SH-SY5Y (cell line): ENCODE measurements at regions not wholly inside any gene's neighbourhood (a gene's known extent, or its start where the extent isn't known, plus 50 kb on each side); places are given as distances from the start of the nearest gene placed in this dataset.

ENCODE experiments used
- GATA2 ChIP-seq: IDR thresholded peaks from 2 replicates; pipeline ENCODE4 v1.6.1; 2011; ENCODE audit warnings: mild to moderate bottlenecking, low read depth, low read length
- GATA3 ChIP-seq: IDR thresholded peaks from 2 replicates; pipeline ENCODE4 v1.6.1; 2011; ENCODE audit warnings: low read depth, mild to moderate bottlenecking, low read length, moderate library complexity

- no peak for TF ChIP-seq GATA2
- no peak for TF ChIP-seq GATA3
Measured at GRCh38 chr7:153158149-153158548, 398.6 kb downstream of the ACTR3B start.
